GM10248 (cell line): ENCODE measurements at regions not wholly inside any gene's neighbourhood (a gene's known extent, or its start where the extent isn't known, plus 50 kb on each side); places are given as distances from the start of the nearest gene placed in this dataset.

Experiments
- CTCF ChIA-PET: fragments of 300-600 bp; sonication (Branson Sonifier 250); formaldehyde crosslinking; extraction: SDS; loops from one replicate; lab custom pipeline; 2021; ENCODE audit warnings: antibody characterized with exemption; lab: Yijun Ruan, JAX
- POLR2A ChIA-PET: fragments of 350-650 bp; sonication (Branson Sonifier 250); formaldehyde crosslinking; extraction: SDS; loops from one replicate; lab custom pipeline; 2020; ENCODE audit warnings: antibody characterized with exemption; lab: Yijun Ruan, JAX
- DNase-seq: peaks from one replicate; pipeline ENCODE4 v3.0.0; 2012; ENCODE audit errors: extremely low spot score
- TF ChIP-seq, protein P1 (sequence below): IDR thresholded peaks from 2 replicates; pipeline ENCODE4 v1.5.1; 2012; ENCODE audit warnings: mild to moderate bottlenecking, low read depth; ENCODE audit errors: extremely low read depth, missing control alignments, control extremely low read depth

DNA sequence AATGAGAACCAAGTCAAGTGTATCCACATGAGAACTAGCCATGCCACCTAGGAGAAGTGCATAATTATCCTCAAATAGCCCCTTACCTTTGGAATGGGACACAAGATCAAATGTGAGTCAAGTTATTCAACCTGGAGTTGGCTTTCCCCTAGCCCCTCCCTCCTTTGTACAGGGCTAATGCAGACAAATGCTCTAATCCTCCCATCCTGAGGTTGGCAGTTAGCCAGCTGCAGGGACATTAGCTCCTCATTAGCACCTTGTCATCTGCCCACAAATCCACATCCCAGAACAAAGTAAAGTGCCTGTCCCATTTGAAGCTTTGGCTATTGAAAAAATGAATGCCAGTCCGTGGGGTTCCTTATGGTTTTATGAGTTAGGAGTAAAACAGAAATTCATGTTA lies 294.1 kb upstream of the FANCL start:
- TF ChIP-seq, protein P1, sequence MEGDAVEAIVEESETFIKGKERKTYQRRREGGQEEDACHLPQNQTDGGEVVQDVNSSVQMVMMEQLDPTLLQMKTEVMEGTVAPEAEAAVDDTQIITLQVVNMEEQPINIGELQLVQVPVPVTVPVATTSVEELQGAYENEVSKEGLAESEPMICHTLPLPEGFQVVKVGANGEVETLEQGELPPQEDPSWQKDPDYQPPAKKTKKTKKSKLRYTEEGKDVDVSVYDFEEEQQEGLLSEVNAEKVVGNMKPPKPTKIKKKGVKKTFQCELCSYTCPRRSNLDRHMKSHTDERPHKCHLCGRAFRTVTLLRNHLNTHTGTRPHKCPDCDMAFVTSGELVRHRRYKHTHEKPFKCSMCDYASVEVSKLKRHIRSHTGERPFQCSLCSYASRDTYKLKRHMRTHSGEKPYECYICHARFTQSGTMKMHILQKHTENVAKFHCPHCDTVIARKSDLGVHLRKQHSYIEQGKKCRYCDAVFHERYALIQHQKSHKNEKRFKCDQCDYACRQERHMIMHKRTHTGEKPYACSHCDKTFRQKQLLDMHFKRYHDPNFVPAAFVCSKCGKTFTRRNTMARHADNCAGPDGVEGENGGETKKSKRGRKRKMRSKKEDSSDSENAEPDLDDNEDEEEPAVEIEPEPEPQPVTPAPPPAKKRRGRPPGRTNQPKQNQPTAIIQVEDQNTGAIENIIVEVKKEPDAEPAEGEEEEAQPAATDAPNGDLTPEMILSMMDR: no peak
- ChIA-PET CTCF (no interaction called here), POLR2A (no interaction called here)
- no peak for DNase-seq

DNA sequence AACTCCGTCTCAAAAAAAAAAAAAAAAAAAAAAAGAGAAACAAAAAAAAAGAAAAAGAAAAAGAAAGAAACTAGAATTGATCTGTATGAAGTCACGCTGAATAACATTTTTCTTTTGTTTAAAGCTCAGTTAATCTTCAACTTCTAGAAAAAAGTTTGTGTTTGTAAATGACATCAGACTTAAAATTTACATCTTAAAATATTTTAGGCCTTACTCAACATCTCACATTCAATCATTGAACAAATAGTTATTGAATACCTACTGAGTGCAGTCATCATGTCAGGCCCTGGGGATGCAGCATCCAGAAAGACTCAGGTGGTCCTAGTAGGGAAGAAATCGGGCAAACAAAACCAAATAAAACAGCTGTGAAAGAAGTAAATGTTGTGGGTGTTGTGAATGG lies 292.3 kb upstream of the FANCL start:
- no peak for DNase-seq
- ChIA-PET CTCF (interaction anchor here (1.6 kb wide), 1 partner anchor 9 kb away, joined by 5 read pairs; no protein-coding TSS in a partner anchor), POLR2A (no interaction called here)
- TF ChIP-seq, protein P1: no peak

DNA sequence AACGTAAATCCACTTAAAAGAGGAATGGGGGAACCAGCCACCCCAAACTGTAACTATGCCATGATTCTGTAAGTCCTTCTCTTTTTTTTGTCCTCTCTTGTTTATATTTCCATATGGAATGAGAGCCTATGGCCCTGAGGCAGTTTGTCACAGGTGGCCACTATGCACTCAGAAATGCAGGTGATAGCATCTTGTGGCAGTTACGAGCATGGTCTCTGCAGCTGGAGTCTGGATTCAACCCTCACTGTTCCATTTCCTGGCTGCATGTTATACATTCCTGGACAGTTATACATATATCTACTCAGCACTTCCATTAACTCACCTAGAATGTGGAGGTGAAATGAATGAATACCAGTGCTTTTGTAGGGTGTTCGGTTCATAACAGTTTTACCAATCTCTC lies 291.5 kb upstream of the FANCL start:
- TF ChIP-seq, protein P1: no peak
- DNase-seq: no peak
- CTCF ChIA-PET: interaction anchor here (1.0 to 1.3 kb wide), 2 partner anchors 21 to 24 kb away, joined by 3 read pairs; no protein-coding TSS in a partner anchor
- POLR2A ChIA-PET: no interaction called here

DNA sequence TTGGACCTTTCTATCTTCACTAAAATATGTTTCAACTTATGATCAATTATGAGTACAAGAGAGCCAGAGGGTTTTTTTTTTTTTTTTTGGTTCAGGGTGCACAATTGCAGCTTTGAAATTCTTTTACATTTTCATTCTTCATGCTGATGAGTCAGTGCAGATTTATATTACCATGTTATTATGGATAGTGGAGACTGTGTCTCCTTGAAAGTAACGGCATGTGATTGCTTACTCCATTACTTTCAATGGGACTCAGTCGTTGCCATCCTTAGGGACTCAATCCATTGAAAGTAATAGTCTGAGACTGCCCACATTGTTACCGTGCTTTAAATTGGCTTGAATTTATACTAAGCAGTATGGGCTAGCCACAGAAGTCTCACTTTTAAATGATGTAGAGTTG lies 286.5 kb upstream of the FANCL start:
- POLR2A ChIA-PET: no interaction called here
- CTCF ChIA-PET: no interaction called here
- TF ChIP-seq, protein P1: no peak
- DNase-seq: no peak

DNA sequence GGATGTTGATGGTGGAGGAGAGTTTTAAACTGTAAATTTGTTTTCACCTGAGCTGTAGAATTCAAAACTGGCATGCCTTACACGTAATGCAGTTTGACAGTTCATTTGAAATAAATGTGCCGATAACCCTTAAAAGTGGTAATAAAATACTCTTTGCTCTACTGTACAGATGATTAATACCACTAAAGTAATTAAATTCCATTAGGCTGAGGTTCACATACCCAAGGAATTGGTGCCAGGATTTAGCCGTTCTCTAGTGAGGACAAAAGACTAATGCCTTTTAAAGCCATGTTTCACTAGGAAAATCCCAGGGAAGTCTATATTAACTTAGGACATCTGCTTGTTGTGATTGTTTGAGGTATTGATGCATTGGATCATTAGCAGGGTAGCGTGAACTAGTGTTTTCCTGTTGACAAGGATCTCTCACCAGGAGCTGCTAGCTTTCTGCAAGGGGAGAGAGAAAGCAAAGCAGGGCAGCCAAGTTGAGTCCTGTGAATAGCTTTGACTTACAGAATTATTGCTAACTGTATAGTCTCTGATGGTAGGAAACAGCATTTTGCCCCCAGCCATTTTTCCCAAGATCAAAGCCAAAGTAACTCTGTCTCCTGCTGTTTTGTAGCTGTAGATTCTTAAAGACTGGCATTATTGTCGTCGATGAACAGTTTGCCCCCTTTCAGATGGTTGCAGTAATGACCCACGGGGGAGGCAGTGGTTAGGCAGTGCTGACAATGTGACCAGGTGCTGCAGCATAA lies 280.9 kb upstream of the FANCL start:
- POLR2A ChIA-PET: no interaction called here
- TF ChIP-seq, protein P1: no peak
- no peak for DNase-seq
- CTCF ChIA-PET: interaction anchor here (0.9 to 1.0 kb wide), 2 partner anchors 19 to 791 kb away, joined by 3 read pairs; no protein-coding TSS in a partner anchor

DNA sequence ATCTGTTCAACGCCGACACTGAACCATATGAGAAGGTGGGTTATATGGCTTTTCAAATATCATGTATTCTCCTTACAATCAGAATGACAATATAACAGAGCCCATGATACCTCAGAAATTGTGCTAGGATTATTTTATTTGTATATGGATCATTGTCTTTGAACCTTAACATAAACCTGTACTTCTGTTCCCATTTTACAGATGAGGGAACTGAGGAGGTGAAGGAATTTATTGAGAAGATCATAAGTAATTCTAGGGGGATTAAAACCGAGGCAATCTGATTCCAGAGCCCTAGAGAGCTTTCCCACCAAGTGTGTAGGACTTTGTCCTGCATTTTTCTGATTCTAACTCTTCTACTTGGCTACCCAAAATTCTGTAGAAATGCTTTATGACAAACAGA lies 279.8 kb upstream of the FANCL start:
- TF ChIP-seq, protein P1: no peak
- ChIA-PET POLR2A (no interaction called here), CTCF (interaction anchor here (1.2 kb wide), 1 partner anchor 38 kb away, joined by 3 read pairs; no protein-coding TSS in a partner anchor)
- no peak for DNase-seq
